ENCODE measurements at regions not wholly inside any gene's neighbourhood (a gene's known extent, or its start where the extent isn't known, plus 50 kb on each side); places are given as distances from the start of the nearest gene placed in this dataset.

DNA sequence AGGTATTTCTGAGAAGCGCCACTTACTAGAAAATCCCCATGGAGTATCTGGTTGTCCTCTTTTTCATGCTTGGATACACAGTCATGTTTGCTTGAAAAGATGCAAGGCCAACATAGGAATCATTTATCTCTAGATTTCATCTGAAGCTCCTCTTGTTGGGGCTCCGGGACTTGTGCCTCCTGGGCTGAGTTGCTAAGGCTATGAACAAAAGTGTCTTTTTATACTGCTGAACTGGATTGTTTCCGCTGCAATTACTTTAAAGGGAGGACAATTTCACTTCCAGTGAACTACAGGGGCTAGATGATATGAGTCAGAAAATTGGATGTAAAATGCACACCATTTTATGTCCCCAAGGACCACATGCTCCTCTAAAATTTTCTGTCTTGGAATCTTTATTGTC is 114.1 kb downstream of the TNFSF13B start:
- Mint-ChIP-seq H3K4me3 (no peak overlapping the region), H3K4me1 (no peaks in the 10 kb centered on the region), H3K36me3 (ENCODE audit: insufficient read depth in 1 of 3, low read depth in 3 of 3) (no peaks in the 10 kb centered on the region), H3K27ac (no peak overlapping the region), H3K27me3 (ENCODE audit: low read depth) (no peaks in the 10 kb centered on the region), H3K9me3 (peaks cover 3 to 4% of the 10 kb centered on the region in 2 experiments; a peak in 3 of 5 replicates)
- H3K23me2 ChIP-seq (ENCODE audit: insufficient read length, low read depth, low read length, poor library complexity, severe bottlenecking): no peaks in the 10 kb centered on the region
- H2BK120ac ChIP-seq (ENCODE audit: low read depth, low read length, poor library complexity, severe bottlenecking): no peak overlapping the region
- no peak overlapping the region for H2BK20ac ChIP-seq (ENCODE audit: low read depth, low read length, poor library complexity, severe bottlenecking)
- H2BK12ac ChIP-seq (ENCODE audit: insufficient read length, low read depth, low read length): no peak overlapping the region
- H3K9me3 ChIP-seq (ENCODE audit: control insufficient read depth, low read depth, low read length): no peaks in the 10 kb centered on the region
- no peak overlapping the region for H3K56ac ChIP-seq (ENCODE audit: insufficient read length, low read depth, low read length)
- no peak overlapping the region for H3K4ac ChIP-seq (ENCODE audit: low read depth, low read length)
- H2BK15ac ChIP-seq (ENCODE audit: low read depth, low read length): no peak overlapping the region
- no peak for DNase-seq
- WGBS (ENCODE audit: extremely low coverage, insufficient read length, low lambda C conversion rate): no CpG with 5 or more reads among the region's 3 CpGs
- H3K4me1 ChIP-seq (ENCODE audit: insufficient read depth, low read length): no peaks in the 10 kb centered on the region
- no peaks in the 10 kb centered on the region for H4K20me1 ChIP-seq (ENCODE audit: control insufficient read depth, insufficient read depth, insufficient read length)
- H3K23ac ChIP-seq (ENCODE audit: insufficient read length, low read depth, low read length): no peak overlapping the region
- H3K27ac ChIP-seq (ENCODE audit: insufficient read length, low read depth, low read length): no peak overlapping the region
- H3K4me2 ChIP-seq (ENCODE audit: insufficient read depth, insufficient read length, low read length): no peak overlapping the region
- no peak overlapping the region for H3K18ac ChIP-seq (ENCODE audit: insufficient read length, low read depth, low read length)
- H3K79me1 ChIP-seq (ENCODE audit: insufficient read depth, low read depth, low read length, poor library complexity, severe bottlenecking): no peaks in the 10 kb centered on the region
- no peak overlapping the region for H2AK5ac ChIP-seq (ENCODE audit: insufficient read length, low read length)
- no peak overlapping the region for H3K14ac ChIP-seq (ENCODE audit: insufficient read depth, low read length)
- H4K8ac ChIP-seq (replicated peaks; ENCODE audit: insufficient read length, low read depth, low read length): no peak overlapping the region
- H3K79me2 ChIP-seq (ENCODE audit: insufficient read depth, low read length): no peaks in the 10 kb centered on the region
- H3T11ph ChIP-seq (ENCODE audit: low read length): no peak overlapping the region
- TF ChIP-seq, protein P1, sequence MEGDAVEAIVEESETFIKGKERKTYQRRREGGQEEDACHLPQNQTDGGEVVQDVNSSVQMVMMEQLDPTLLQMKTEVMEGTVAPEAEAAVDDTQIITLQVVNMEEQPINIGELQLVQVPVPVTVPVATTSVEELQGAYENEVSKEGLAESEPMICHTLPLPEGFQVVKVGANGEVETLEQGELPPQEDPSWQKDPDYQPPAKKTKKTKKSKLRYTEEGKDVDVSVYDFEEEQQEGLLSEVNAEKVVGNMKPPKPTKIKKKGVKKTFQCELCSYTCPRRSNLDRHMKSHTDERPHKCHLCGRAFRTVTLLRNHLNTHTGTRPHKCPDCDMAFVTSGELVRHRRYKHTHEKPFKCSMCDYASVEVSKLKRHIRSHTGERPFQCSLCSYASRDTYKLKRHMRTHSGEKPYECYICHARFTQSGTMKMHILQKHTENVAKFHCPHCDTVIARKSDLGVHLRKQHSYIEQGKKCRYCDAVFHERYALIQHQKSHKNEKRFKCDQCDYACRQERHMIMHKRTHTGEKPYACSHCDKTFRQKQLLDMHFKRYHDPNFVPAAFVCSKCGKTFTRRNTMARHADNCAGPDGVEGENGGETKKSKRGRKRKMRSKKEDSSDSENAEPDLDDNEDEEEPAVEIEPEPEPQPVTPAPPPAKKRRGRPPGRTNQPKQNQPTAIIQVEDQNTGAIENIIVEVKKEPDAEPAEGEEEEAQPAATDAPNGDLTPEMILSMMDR (conservative IDR thresholded peaks at IDR 0.05): no peak
- no peak overlapping the region for H3K9ac ChIP-seq (ENCODE audit: extremely low read depth, insufficient read length, low read length)
- H2BK5ac ChIP-seq (ENCODE audit: insufficient read length, low read length): no peak overlapping the region
- H3K27me3 ChIP-seq (ENCODE audit: insufficient read depth, low read length): no peaks in the 10 kb centered on the region
- H4K5ac ChIP-seq (ENCODE audit: insufficient read length, low read depth, low read length): no peak overlapping the region
- no peak overlapping the region for H4K91ac ChIP-seq (ENCODE audit: insufficient read length, low read depth, low read length)
- no peak overlapping the region for H2AFZ ChIP-seq (ENCODE audit: low read length)
